Aorta (tissue), 5 donors: ENCODE measurements at regions not wholly inside any gene's neighbourhood (a gene's known extent, or its start where the extent isn't known, plus 50 kb on each side); places are given as distances from the start of the nearest gene placed in this dataset.
"Not testable (repeated sequence)": the region's sequence is repeated elsewhere in the genome, so short reads cannot be mapped to it uniquely, and the experiment has no call there.

Experiments used
- ATAC-seq: fragments of 200-7000 bp; cut with Tn5 transposase; one replicate; pipeline ENCODE4 v1.9.1; 2022; ENCODE audit warnings: moderate library complexity; ENCODE audit not compliant: low FRiP score
- DNase-seq, 2 donors: peaks; one replicate each; pipeline ENCODE4 v3.0.0-alpha.2; 2020
- H3K27ac ChIP-seq, 2 donors: one replicate each; pipeline ENCODE4 v1.5.1; 2013; ENCODE audit warnings: low read length in 2 of 2, mild to moderate bottlenecking in 2 of 2, moderate library complexity in 2 of 2, control low read depth in 1 of 2, inconsistent platforms in 1 of 2, low read depth in 1 of 2
- H3K27me3 ChIP-seq, 2 donors: one replicate each; pipeline ENCODE4 v1.6.1; 2013; ENCODE audit warnings: control low read depth in 1 of 2, low read length in 1 of 2, mild to moderate bottlenecking in 1 of 2, moderate library complexity in 1 of 2; ENCODE audit not compliant: insufficient read depth in 2 of 2, control insufficient read depth in 1 of 2
- H3K36me3 ChIP-seq, 2 donors: one replicate each; pipeline ENCODE4 v1.6.1; 2013; ENCODE audit warnings: control low read depth in 1 of 2, low read length in 1 of 2, mild to moderate bottlenecking in 1 of 2; ENCODE audit not compliant: insufficient read depth in 2 of 2, control insufficient read depth in 1 of 2
- H3K4me1 ChIP-seq, 2 donors: one replicate each; pipeline ENCODE4 v1.6.1; 2013; ENCODE audit warnings: low read length in 2 of 2, control low read depth in 1 of 2, mild to moderate bottlenecking in 1 of 2, moderate library complexity in 1 of 2; ENCODE audit not compliant: insufficient read depth in 2 of 2, control insufficient read depth in 1 of 2
- H3K4me3 ChIP-seq, 2 donors: one replicate each; pipeline ENCODE4 v1.5.1; 2013; ENCODE audit warnings: low read length in 2 of 2, control low read depth in 1 of 2, mild to moderate bottlenecking in 1 of 2
- H3K9me3 ChIP-seq: one replicate; pipeline ENCODE4 v1.6.1; 2013; ENCODE audit warnings: mild to moderate bottlenecking, low read length; ENCODE audit not compliant: control insufficient read depth
- WGBS, 2 donors: extraction: QIAGEN DNeasy Blood & Tissue Kit; methylation state at CpG; one replicate each; pipeline ENCODE4 v1.1.7; 2013; 5-methylcytosine and 5-hydroxymethylcytosine counted together
- intact Hi-C, 2 donors: fragments of 100-400 bp; cut with DNase I; formaldehyde crosslinking; loops; one replicate each; pipeline versions ENCODE4 v1.14.2 to v1.15.0; 2022
- donor health status: healthy with polysubstance abuse.
- donor health status: Bipolar disorder and iron deficiency.
- donor health status: DM: no; HTN: no; CAD: no.
- donor health status: DM: no; HTN: no; CAD: no.
- donor health status: DM: yes; HTN: yes; CAD: no.

DNA sequence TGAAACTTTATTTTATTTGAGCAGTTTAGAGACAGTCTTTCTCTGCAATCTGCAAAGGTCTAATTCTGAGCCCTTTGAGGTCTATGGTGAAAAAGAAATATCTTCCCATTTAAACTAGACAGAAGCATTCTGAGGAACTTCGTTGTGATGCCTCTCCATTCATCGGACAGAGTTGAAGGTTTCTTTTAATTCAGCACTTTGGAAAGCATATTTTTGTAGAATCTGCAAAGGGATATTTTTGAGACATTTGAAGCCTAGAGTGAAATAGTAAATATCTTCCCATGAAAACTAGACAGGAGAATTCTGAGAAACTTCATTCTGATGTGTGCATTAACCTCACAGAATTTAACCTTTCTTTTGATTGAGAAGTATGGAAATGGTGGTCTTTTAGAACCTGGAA lies 3044.8 kb downstream of the TUBA3C start:
- WGBS, 2 donors: 35 to 42% methylated on average over 2 of the region's 2 CpGs
- intact Hi-C loops: not testable (repeated sequence)

DNA sequence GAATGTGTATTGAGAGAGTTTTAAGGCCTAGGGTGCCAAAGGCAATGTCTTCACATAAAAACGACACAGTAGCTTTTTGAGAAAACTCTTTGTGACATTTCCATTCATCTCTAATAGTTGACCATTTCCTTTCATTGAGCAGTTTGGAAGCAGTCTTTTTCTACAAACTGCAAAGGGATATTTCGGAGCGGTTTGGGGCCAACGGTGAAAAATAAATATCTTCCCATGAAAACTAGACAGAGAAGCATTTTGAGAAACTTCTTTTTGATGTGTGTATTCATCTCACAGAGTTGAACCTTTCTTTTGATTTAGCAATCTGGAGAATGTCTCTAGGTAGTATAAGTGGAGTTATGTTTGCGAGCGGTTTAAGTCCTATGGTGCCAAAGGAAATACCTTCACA lies 3052.9 kb downstream of the TUBA3C start:
- DNase-seq, H3K27ac ChIP-seq, H3K4me3 ChIP-seq, intact Hi-C loops, H3K27me3 ChIP-seq, H3K36me3 ChIP-seq, H3K9me3 ChIP-seq, ATAC-seq, H3K4me1 ChIP-seq: not testable (repeated sequence)
- WGBS, 2 donors: 86 to 87% methylated on average over 5 of the region's 6 CpGs

More for the DNA sequence above, 3044.8 kb downstream of the TUBA3C start:
- H3K4me3 ChIP-seq, H3K4me1 ChIP-seq, DNase-seq, H3K36me3 ChIP-seq, ATAC-seq, H3K9me3 ChIP-seq, H3K27ac ChIP-seq, H3K27me3 ChIP-seq: not testable (repeated sequence)

DNA sequence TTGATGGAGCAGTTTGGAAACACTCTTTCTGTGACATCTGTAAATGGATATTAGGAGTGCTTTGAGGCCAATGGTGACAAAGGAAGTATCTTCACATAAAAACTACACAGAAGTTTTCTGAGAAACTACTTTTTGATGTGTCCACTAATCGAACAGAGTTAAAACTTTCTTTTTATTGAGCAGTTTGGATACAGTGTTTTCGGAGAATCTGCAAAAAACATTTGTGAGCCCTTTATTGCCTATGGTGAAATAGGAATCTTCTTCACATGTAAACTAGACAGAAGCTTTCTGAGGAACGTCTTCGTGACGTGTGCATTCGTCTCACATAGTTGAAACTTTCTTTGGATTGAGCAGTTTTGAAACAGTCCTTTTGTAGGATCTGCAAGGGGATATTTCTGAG lies 3068.2 kb downstream of the TUBA3C start:
- H3K27me3 ChIP-seq, intact Hi-C loops, H3K4me3 ChIP-seq, H3K27ac ChIP-seq, H3K4me1 ChIP-seq, H3K36me3 ChIP-seq, H3K9me3 ChIP-seq, ATAC-seq: not testable (repeated sequence)
- 49 to 58% methylated on average over 6 of the region's 6 CpGs for WGBS, 2 donors
- peak in 1 of 2 donors; percentile 6 for DNase-seq
